Stimulated activated naive CD8-positive, alpha-beta T cell treated with anti-CD3 and anti-CD28 coated beads, Interleukin-15, Interleukin-2, amounts not matched to agents 100 ng/mL and 50 ng/mL, for 24 hours (primary cell): ENCODE measurements at regions not wholly inside any gene's neighbourhood (a gene's known extent, or its start where the extent isn't known, plus 50 kb on each side); places are given as distances from the start of the nearest gene placed in this dataset.
"Not testable (repeated sequence)": the region's sequence is repeated elsewhere in the genome, so short reads cannot be mapped to it uniquely, and the experiment has no call there.

Source experiments
- H3K27ac Mint-ChIP-seq: one replicate; pipeline ENCODE4 v1.8.0; 2021; ENCODE audit warnings: mild to moderate bottlenecking, mixed read lengths
- H3K27me3 Mint-ChIP-seq: one replicate; pipeline ENCODE4 v1.8.0; 2021; ENCODE audit warnings: mixed read lengths
- H3K36me3 Mint-ChIP-seq: one replicate; pipeline ENCODE4 v1.8.0; 2021; ENCODE audit warnings: low read depth, mixed read lengths
- H3K4me1 Mint-ChIP-seq: one replicate; pipeline ENCODE4 v1.8.0; 2021; ENCODE audit warnings: low read depth, mixed read lengths
- H3K4me3 Mint-ChIP-seq: one replicate; pipeline ENCODE4 v1.8.0; 2021; ENCODE audit warnings: mild to moderate bottlenecking, mixed read lengths
- H3K9me3 Mint-ChIP-seq: one replicate; pipeline ENCODE4 v1.8.0; 2021; ENCODE audit warnings: mixed read lengths

- Mint-ChIP-seq H3K9me3 (peaks cover 8% of the 10 kb centered on the region), H3K36me3 (no peaks in the 10 kb centered on the region), H3K4me3 (no peak overlapping the region), H3K4me1 (no peaks in the 10 kb centered on the region), H3K27me3 (peaks cover 8% of the 10 kb centered on the region), H3K27ac (no peak overlapping the region)
These were observed 97.7 kb downstream of the TLR5 start for GRCh38 chr1:223045164-223045957.

- no peaks in the 10 kb centered on the region for H3K36me3 Mint-ChIP-seq
- H3K9me3 Mint-ChIP-seq, result peaks cover 8% of the 10 kb centered on the region
- H3K4me3 Mint-ChIP-seq, result no peak overlapping the region
- H3K27me3 Mint-ChIP-seq, result peaks cover 8% of the 10 kb centered on the region
- H3K4me1 Mint-ChIP-seq, result no peaks in the 10 kb centered on the region
- no peak overlapping the region for H3K27ac Mint-ChIP-seq
These were observed 97.0 kb downstream of the TLR5 start for GRCh38 chr1:223046011-223046410.

- H3K9me3 Mint-ChIP-seq, H3K4me3 Mint-ChIP-seq, H3K27ac Mint-ChIP-seq, H3K36me3 Mint-ChIP-seq, H3K27me3 Mint-ChIP-seq, H3K4me1 Mint-ChIP-seq: not testable (repeated sequence)
These were observed 96.6 kb downstream of the TLR5 start for GRCh38 chr1:223046463-223046862.

- Mint-ChIP-seq H3K27ac (no peak overlapping the region), H3K9me3 (peaks cover 8% of the 10 kb centered on the region), H3K4me1 (no peaks in the 10 kb centered on the region), H3K4me3 (no peak overlapping the region), H3K36me3 (no peaks in the 10 kb centered on the region), H3K27me3 (peaks cover 4% of the 10 kb centered on the region)
These were observed 95.0 kb downstream of the TLR5 start for GRCh38 chr1:223048026-223048425.

DNA sequence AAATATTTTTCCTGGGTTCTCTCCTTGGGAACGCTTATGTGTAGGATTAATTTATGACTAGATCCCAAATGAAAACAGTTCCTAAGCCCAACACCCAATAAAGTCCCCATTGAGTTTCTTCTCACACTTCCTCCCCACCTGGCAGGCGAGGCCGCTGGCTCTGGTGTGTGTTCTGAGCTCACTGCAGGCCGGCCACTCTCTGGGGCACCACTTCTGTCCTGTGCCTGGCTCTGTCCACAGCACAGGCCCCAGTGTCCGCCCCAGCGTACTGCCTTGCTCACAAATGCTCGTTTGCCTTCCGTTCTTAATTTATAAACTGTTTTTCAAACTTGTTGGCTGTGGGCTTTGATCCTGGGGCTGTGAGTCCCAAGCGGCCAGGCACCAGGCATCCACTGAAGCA is 90.6 kb downstream of the TLR5 start:
- Mint-ChIP-seq H3K27ac (no peak overlapping the region), H3K9me3 (no peaks in the 10 kb centered on the region), H3K27me3 (peaks cover 4% of the 10 kb centered on the region), H3K4me3 (no peak overlapping the region), H3K4me1 (no peaks in the 10 kb centered on the region), H3K36me3 (no peaks in the 10 kb centered on the region)

GRCh38 chr1:223052931-223053330 is 90.1 kb downstream of the TLR5 start:
- Mint-ChIP-seq H3K27ac (no peak overlapping the region), H3K4me3 (no peak overlapping the region), H3K9me3 (no peaks in the 10 kb centered on the region), H3K27me3 (peaks cover 4% of the 10 kb centered on the region), H3K4me1 (no peaks in the 10 kb centered on the region), H3K36me3 (no peaks in the 10 kb centered on the region)

DNA sequence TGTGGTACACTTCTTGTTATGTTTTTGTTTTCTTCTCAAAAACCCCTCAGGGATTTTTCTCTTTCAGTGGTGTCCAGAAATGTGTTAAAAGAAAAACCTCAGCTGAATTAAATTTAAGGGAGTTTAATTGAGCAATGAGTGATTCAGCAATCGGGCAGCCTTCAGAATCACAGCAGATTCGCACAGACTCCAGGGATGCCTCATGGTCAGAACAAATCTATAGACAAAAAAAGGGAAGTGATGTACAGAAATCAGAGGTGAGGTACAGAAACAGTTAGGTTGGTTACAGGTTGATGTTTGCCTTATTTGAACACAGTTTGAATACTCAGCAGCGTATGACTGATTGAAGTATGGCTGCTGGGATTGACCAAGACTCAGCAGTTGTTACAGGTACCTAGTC is 86.2 kb downstream of the TLR5 start:
- H3K4me3 Mint-ChIP-seq, result no peak overlapping the region
- no peaks in the 10 kb centered on the region for H3K27me3 Mint-ChIP-seq
- H3K9me3 Mint-ChIP-seq, result no peaks in the 10 kb centered on the region
- no peaks in the 10 kb centered on the region for H3K36me3 Mint-ChIP-seq
- H3K27ac Mint-ChIP-seq, result no peak overlapping the region
- H3K4me1 Mint-ChIP-seq, result no peaks in the 10 kb centered on the region

DNA sequence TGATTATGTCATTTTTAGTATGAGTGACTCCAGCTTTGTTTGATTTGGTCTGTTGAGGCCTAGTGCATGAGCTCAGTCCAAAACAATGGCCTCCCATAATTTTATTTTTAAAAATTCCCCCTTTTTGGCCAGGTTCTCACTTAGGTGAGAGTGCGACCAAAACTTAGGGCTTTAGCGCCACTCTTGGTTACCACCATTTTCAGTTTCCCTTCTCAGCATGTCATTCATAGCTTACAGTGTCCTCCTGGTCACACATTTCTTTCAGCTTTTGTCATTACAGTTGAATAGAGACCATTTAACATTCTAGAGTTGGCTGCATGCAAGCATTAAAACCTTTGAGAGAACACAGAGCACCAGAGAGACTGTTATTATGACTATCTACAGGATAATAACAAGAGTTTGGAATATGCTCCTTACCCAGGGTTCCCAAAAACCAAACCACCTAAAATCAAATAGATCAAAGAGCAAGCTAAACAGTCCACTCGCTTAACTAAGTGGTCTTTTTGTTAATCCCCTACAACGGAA is 85.4 kb downstream of the TLR5 start:
- H3K36me3 Mint-ChIP-seq, result no peaks in the 10 kb centered on the region
- no peaks in the 10 kb centered on the region for H3K27me3 Mint-ChIP-seq

More for the DNA sequence above, 85.4 kb downstream of the TLR5 start:
- no peak overlapping the region for H3K27ac Mint-ChIP-seq
- no peaks in the 10 kb centered on the region for H3K4me1 Mint-ChIP-seq
- H3K4me3 Mint-ChIP-seq, result no peak overlapping the region
- H3K9me3 Mint-ChIP-seq, result no peaks in the 10 kb centered on the region
